ENCODE measurements at regions not wholly inside any gene's neighbourhood (a gene's known extent, or its start where the extent isn't known, plus 50 kb on each side); places are given as distances from the start of the nearest gene placed in this dataset.
"Not testable (repeated sequence)": the region's sequence is repeated elsewhere in the genome, so short reads cannot be mapped to it uniquely, and the experiment has no call there.

- no peak for DNase-seq
Measured at GRCh38 chr1:209155546-209155945, 428.0 kb upstream of the CAMK1G start.

GRCh38 chr1:209156991-209157390, 426.5 kb upstream of the CAMK1G start:
- no peak for DNase-seq

DNA sequence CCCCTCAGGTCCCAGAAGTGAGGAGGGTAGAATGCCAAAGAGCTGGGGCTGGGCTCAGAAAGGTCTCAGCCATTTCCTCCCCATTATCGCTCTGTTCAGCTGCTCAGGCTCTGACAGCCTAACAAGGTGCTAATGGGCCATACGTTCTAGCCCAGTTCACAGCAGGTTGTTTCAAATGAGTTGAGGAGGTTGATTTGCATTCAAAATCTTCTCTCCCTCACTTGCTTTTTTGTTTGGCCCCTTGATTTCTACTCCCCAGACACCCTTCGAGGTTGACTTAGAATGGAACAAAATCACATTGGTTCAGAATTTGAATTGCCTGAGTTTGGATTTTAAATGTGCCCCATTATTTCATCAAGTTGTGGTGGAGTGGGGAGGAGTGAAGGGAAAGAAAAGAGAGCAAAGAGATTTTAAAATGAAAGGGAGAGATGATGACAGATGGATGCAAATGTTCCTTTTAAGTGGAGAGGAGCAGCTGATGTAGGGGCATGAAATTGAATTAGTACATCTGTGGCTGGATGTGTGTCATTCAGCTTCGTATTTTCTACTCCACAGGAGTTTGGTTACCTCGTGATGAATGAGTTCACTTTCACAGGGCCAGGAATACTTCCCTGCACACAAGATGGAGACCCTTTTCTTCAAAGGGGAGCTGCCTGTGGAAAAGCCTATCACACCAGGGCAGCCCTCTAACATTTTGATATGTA, 425.8 kb upstream of the CAMK1G start:
- DNase-seq: no peak

DNA sequence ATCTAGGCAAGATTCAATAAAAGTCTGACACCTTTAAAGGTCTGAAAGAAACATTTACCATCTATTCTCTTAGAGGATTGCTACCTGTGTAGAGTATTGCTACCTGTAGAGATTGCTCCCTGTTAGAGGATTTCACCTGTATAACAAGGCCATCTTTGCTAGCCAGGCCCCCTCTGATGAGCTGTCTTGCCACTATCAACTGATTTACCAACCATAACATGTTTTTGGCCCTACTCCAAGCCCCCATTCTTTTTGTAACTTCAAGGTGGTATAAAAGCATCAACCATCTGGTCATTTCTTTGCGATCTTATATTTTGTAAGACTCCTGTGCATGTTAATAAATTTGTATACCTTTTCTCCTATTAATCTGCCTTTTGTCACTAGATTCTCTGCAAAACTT, 424.7 kb upstream of the CAMK1G start:
- no peak for DNase-seq

GRCh38 chr1:209160230-209160629, 423.3 kb upstream of the CAMK1G start:
- peak; percentile 49 for DNase-seq

- DNase-seq: no peak
Measured at GRCh38 chr1:209162651-209163050, 420.9 kb upstream of the CAMK1G start.

DNA sequence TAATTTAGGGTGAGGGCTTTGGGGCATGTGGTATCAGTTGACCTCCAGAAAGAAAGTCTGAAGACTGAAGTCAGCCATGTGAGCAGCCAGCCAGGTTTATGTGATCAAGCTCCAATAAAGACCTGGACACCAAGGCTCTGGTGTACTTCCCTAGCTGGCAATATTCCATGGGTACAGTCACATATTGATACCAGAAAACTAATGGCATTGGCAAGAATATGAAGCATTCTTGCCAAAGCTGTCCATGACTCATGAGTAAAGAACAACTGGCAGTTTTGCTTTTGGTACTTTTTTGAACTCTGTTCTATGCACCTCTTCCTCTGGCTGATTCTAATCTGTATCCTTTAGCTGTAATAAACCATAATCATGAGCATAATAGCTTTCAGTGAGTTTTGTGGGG, 415.3 kb upstream of the CAMK1G start:
- no peak for DNase-seq

GRCh38 chr1:209171151-209171550, 412.4 kb upstream of the CAMK1G start:
- DNase-seq: no peak

GRCh38 chr1:209172286-209172685, 411.2 kb upstream of the CAMK1G start:
- DNase-seq: no peak

DNA sequence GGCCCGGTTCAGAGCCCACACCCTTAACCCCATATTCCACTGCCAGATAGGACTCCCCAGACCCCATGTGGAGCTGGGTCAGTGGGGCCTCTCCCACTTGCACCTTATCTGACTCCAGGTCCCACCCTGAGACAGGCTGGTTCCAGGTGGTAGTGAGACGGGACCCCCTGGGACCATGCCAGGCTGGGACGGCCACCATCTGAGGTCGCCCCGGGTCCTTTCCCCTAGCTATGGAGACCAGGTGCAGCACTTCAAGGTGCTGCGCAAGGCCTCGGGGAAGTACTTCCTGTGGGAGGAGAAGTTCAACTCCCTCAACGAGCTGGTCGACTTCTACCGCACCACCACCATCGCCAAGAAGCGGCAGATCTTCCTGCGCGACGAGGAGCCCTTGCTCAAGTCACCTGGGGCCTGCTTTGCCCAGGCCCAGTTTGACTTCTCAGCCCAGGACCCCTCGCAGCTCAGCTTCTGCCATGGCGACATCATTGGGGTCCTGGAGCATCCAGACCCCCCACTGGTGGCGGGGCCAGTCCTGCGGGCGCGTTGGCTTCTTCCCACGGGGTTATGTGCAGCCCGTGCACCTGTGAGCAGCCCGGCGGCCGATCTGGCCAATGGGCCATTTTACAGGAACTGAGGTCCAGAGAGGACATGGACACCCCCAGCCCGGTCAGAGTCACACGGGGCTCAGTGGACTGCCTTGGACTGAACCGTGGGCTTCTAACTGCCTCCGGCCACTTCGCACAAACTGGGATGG, 410.5 kb upstream of the CAMK1G start:
- not testable (repeated sequence) for DNase-seq

DNA sequence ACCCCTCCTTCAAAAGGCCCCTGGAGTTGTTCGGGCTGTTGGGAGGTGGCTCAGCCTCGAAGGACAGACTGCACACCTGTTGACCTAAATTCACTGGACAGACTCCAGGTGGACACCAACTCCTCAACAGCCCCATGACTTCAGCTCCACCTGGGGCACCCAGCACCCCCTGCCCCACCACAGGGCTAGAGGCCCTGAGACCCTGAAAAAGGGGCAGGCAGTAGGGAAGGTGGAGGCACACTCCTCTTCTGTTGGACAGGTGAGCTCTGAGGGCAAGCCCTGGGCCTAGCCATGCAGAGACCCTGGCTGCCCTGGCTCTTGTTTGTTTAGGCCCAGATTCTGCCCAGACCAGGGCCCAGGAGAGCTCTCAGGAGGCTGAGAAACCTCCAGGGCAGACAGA, 409.7 kb upstream of the CAMK1G start:
- not testable (repeated sequence) for DNase-seq

- no peak for DNase-seq
Measured at GRCh38 chr1:209176866-209177430, 406.6 kb upstream of the CAMK1G start.

DNA sequence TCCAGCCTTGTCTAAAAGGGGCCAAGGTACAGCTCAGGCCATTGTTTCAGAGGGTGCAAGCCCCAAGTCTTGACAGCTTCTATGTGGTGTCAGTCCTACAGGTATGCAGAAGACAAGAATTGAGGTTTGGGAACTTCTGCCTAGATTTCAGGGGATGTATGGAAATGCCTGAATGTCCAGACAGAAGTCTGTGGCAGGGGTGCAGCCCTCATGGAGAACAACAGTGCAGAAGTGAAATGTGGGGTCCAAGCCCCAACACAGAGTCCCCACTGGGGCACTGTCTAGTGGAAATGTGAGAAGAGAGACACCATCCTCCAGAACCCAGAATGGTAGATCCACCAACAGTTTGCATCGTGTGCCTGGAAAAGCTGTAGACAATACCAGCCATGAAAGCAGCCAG, 400.3 kb upstream of the CAMK1G start:
- DNase-seq: no peak

- no peak for DNase-seq
Measured at GRCh38 chr1:209187589-209187988, 395.9 kb upstream of the CAMK1G start.

DNA sequence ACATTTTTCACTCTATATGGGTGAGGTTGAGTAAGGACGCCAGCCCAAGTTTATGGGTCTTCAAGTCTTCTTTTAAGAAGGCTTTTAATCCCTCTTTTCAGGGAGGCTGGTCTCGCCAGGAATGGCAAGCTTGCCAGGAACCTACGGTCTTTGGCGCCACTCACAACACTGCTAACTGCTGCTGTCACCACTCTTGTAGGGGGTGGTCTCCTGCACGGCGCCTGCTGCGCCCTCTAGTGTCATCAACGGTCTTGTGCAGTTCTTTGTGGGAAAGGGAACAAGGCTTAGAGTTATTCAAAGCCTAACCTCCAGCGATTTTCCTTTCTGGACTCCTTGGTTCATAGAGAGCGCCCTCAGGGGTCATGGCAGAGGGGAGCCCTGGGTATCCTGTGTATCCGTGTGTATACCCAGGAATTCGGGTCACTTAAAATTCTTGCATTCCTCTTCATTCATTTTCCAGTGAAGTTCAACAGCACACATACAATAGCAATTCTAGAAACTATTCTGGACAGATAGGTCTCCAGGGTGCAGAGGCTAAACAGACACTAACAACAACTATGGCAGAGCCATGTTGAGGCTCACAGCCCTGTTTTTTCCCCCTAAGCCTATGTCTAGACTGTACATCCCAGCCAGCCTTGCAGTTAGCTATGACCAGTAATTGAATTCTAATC, 392.8 kb upstream of the CAMK1G start:
- peak; percentile 63 for DNase-seq

GRCh38 chr1:209191262-209191634, 392.3 kb upstream of the CAMK1G start:
- no peak for DNase-seq

GRCh38 chr1:209196140-209196539, 387.4 kb upstream of the CAMK1G start:
- no peak for DNase-seq

DNA sequence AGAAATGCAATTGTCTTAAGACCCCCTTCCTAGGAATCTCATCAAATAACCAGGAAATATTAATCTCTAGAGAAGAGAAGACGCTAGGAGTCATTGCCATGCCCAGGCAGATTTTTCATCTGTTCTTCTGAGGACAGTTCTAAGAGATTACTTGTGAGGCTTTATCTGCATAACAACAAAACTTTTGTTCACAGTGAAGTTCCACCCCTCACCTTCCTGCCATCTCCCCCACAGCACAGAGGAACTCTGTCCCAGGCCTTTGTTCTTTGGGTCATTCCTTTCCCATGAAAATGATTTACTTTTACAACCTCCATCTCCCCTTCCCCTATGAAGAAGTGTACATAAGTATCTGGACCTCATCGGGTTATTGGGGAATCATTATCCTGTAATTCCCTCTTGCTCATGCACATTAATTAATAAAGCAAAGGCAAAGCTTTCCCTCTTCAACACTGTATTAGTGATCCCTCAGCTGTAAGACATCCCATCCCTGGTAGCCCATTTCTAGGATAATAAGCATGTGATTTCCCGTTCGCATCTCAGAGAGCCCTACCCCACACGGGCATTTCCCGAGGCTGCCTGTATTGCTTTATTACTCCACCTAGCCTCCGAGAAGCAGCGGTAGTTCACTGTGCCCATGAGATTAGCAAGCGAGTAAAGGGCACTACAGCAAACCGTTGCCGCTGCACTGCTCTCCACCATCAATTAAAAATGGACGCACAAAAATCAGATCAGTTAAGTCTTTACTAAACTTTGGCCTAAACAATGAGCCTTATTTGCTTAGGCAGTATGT, 384.4 kb upstream of the CAMK1G start:
- DNase-seq: no peak

- DNase-seq: peak; percentile 7
Measured at GRCh38 chr1:209199822-209200221, 383.7 kb upstream of the CAMK1G start.

GRCh38 chr1:209202321-209202720, 381.2 kb upstream of the CAMK1G start:
- DNase-seq: not testable (repeated sequence)

DNA sequence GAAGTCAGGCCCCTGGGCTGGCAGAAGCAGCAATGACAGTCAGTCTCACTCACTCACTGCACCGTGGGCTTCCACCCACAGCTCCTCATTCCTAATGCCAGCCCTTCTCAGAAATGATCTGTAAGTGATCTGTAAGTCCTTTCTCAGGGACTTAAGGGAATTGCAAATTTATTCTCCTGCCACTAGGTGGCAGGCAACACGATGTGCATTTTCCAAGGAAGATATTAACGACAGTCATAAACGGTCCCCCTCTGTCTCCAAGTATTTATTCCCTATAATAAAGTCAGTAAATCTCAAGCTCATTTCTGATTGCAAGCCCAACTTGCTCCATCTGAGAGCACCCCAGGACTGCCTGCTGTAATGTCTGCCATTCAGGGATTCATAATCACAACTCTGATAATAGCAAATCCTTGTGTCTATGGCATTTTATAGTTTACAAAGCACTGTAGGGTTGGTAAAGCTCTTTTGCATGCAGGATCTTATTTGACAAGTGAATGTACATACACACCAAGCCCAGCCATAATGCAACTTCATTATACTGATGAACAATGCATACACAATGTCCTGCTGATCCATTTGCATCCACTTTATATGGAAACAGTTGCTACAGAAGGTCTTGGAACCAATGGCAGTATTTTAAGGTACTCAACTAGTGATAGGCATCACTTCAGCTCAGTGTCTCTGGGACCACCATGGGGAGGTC, 380.5 kb upstream of the CAMK1G start:
- DNase-seq: peak; percentile 70

DNA sequence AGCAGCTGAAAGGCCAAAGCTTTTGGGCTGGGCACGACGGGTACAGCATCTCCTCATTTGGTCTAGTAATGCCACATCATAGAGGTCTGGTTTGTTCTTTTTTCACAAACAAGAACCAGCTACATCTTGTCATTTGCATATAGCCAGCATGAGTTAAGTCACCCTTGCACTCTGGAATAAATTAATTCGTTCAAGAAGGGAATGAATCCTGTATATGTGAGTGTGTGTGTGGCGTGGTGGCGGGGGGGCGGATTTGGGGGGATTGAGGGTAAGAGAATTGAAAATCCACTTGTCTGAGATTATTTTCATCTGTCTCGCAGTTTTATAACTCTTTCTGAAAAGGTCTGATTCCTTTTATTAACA, 380.0 kb upstream of the CAMK1G start:
- DNase-seq: no peak

Measured in NCI-H146 (cell line).